Smooth muscle cell (in vitro differentiated cells): ENCODE measurements at regions not wholly inside any gene's neighbourhood (a gene's known extent, or its start where the extent isn't known, plus 50 kb on each side); places are given as distances from the start of the nearest gene placed in this dataset.

Experiments used
- DNase-seq: peaks from one replicate; lab custom pipeline; 2025; ENCODE audit not compliant: unreplicated experiment; lab: John Stamatoyannopoulos, UW
- H2AFZ ChIP-seq: fragments of 200-600 bp; sonication (generic); 2 replicates; pipeline ENCODE4 v1.6.0; 2016; ENCODE audit warnings: antibody characterized with exemption, low read depth, mild to moderate bottlenecking
- H3F3A ChIP-seq: fragments of 200-600 bp; sonication (generic); 2 replicates; pipeline ENCODE4 v1.6.0; 2017; ENCODE audit warnings: antibody characterized with exemption, low read depth
- H3K27ac ChIP-seq: fragments of 200-600 bp; sonication (generic); 2 replicates; pipeline ENCODE4 v1.5.1; 2016; ENCODE audit warnings: low read depth, mild to moderate bottlenecking
- H3K27me3 ChIP-seq: fragments of 200-600 bp; sonication (generic); 2 replicates; pipeline ENCODE4 v1.6.1; 2016; ENCODE audit warnings: low read depth, mild to moderate bottlenecking
- H3K36me3 ChIP-seq: fragments of 200-600 bp; sonication (generic); 2 replicates; pipeline ENCODE4 v1.5.1; 2016; ENCODE audit warnings: low read depth
- H3K4me1 ChIP-seq: fragments of 200-600 bp; sonication (generic); 2 replicates; pipeline ENCODE4 v1.5.1; 2016; ENCODE audit warnings: low read depth
- H3K4me2 ChIP-seq: fragments of 200-600 bp; sonication (generic); 2 replicates; pipeline ENCODE4 v1.6.0; 2016; ENCODE audit warnings: mild to moderate bottlenecking
- H3K4me3 ChIP-seq: fragments of 200-600 bp; sonication (generic); 2 replicates; pipeline ENCODE4 v1.5.1; 2016; ENCODE audit warnings: mild to moderate bottlenecking
- H3K79me2 ChIP-seq: fragments of 200-600 bp; sonication (generic); 2 replicates; pipeline ENCODE4 v1.6.0; 2016; ENCODE audit warnings: low read depth, mild to moderate bottlenecking
- H3K9ac ChIP-seq: fragments of 200-600 bp; sonication (generic); 2 replicates; pipeline ENCODE4 v1.6.0; 2016; ENCODE audit warnings: low read depth
- H3K9me3 ChIP-seq: fragments of 200-600 bp; sonication (generic); replicated peaks from 2 replicates; pipeline ENCODE4 v1.5.1; 2016; ENCODE audit warnings: low read depth
- H4K20me1 ChIP-seq: fragments of 200-600 bp; sonication (generic); 2 replicates; pipeline ENCODE4 v1.6.0; 2016; ENCODE audit warnings: low read depth
- WGBS: methylation state at CpG from one replicate; pipeline ENCODE4 v1.1.7; 2016; ENCODE audit warnings: low lambda C conversion rate; 5-methylcytosine and 5-hydroxymethylcytosine counted together
- TF ChIP-seq, protein P1 (sequence below): fragments of 200-600 bp; sonication (generic); IDR thresholded peaks from 2 replicates; pipeline ENCODE4 v1.5.1; 2017; ENCODE audit warnings: borderline replicate concordance, mild to moderate bottlenecking, antibody characterized with exemption; ENCODE audit not compliant: insufficient read depth, poor library complexity, severe bottlenecking

DNA sequence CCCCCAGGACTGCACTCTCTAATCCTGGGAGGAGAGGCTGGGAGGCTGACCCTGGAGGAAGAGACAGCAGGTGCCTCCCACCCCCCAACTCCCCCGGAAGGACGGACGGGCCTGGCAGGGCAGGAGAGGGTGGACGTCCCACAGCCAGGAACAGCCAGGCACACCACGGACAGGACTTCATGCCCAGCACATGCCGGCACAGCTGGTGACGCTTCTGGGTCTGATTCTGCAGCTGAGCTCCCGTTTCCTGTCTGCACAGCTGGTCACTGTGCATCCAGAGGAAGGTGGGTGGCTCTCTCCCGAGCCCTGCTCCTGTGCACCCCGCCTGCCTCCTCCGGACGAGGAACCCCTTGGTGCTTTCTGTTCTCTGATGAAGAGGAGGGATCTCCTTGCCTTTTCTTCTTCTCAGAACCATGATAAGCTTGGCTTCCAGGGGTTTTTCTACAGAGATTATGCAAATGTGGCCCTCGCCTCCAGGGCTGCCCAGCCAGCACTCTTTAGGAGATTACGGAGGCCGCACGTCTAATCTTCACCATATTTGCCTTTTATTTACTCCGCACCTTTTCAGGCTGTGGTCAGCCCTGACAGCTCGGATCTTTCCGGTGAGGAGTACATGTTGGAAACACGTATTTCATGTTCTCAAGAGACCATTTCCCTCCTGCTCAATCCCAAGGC is 1295.8 kb downstream of the BRD1 start:
- TF ChIP-seq, protein P1, sequence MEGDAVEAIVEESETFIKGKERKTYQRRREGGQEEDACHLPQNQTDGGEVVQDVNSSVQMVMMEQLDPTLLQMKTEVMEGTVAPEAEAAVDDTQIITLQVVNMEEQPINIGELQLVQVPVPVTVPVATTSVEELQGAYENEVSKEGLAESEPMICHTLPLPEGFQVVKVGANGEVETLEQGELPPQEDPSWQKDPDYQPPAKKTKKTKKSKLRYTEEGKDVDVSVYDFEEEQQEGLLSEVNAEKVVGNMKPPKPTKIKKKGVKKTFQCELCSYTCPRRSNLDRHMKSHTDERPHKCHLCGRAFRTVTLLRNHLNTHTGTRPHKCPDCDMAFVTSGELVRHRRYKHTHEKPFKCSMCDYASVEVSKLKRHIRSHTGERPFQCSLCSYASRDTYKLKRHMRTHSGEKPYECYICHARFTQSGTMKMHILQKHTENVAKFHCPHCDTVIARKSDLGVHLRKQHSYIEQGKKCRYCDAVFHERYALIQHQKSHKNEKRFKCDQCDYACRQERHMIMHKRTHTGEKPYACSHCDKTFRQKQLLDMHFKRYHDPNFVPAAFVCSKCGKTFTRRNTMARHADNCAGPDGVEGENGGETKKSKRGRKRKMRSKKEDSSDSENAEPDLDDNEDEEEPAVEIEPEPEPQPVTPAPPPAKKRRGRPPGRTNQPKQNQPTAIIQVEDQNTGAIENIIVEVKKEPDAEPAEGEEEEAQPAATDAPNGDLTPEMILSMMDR, result no peak
- Histone ChIP-seq H3K4me2 (no peak overlapping the region), H2AFZ (no peak overlapping the region), H4K20me1 (no peaks in the 10 kb centered on the region), H3K9me3 (no peaks in the 10 kb centered on the region), H3K79me2 (no peaks in the 10 kb centered on the region), H3K36me3 (no peaks in the 10 kb centered on the region), H3K27me3 (no peaks in the 10 kb centered on the region), H3K27ac (no peak overlapping the region), H3K4me3 (no peak overlapping the region), H3K4me1 (peaks cover 3% of the 10 kb centered on the region), H3K9ac (no peak overlapping the region), H3F3A (no peaks in the 10 kb centered on the region)
- WGBS, result 85% methylated on average over 20 of the region's 20 CpGs
- DNase-seq, result no peak

DNA sequence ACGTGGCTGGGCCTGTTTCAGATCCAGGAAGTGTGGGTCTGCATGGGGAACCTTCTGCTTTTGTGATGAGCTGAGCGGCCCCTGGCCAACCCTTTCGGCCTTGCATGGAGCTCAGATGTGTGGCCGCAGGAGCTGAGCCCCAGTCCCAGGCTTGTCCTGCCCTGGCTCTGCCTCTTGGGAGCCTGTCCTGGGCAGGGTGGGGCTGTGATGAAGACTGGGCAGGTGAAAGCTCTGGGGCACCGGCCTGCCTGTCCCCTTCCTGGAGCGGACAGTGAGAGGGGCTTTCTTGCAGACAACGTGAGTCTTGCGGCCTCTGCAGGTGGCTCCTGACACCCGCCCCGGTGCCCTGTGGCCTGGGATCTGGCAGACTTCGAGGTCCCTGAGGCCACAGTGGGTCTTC is 1296.6 kb downstream of the BRD1 start:
- Histone ChIP-seq H3K4me3 (no peak overlapping the region), H3K79me2 (no peaks in the 10 kb centered on the region), H4K20me1 (no peaks in the 10 kb centered on the region), H3F3A (no peaks in the 10 kb centered on the region), H3K36me3 (no peaks in the 10 kb centered on the region), H3K4me1 (peaks cover 3% of the 10 kb centered on the region), H2AFZ (no peak overlapping the region), H3K27me3 (no peaks in the 10 kb centered on the region), H3K9me3 (no peaks in the 10 kb centered on the region), H3K9ac (no peak overlapping the region), H3K27ac (no peak overlapping the region), H3K4me2 (no peak overlapping the region)
- WGBS, result 77% methylated on average over 11 of the region's 11 CpGs
- DNase-seq, result no peak
- TF ChIP-seq, protein P1, result no peak

DNA sequence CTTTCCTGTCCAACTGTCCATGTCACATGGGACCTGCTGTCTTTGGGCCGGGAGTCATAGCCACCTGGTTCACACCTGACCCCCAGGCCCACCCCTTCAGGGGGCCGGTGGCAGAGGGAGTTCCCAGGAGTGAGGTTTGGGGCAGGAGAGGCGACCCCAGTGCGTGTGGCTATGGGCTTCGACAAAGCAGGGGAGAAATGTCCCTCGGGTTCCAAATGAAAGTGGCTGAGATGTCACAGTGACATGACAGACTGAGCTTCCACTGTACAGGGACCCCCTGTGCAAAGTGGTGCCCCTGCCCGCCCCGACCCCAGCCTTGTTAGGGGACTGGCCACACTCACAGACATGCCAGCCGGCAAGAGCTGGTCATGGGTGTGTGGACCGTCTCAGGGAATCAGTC is 1297.0 kb downstream of the BRD1 start:
- TF ChIP-seq, protein P1, result no peak
- DNase-seq, result no peak
- Histone ChIP-seq H3K79me2 (no peaks in the 10 kb centered on the region), H3K4me3 (no peak overlapping the region), H3K36me3 (no peaks in the 10 kb centered on the region), H3K9me3 (no peaks in the 10 kb centered on the region), H3K9ac (no peak overlapping the region), H3F3A (no peaks in the 10 kb centered on the region), H3K4me2 (no peak overlapping the region), H3K27me3 (no peaks in the 10 kb centered on the region), H4K20me1 (no peaks in the 10 kb centered on the region), H2AFZ (no peak overlapping the region), H3K4me1 (peaks cover 3% of the 10 kb centered on the region), H3K27ac (no peak overlapping the region)
- 85% methylated on average over 10 of the region's 10 CpGs for WGBS
